ENCODE measurements at regions not wholly inside any gene's neighbourhood (a gene's known extent, or its start where the extent isn't known, plus 50 kb on each side); places are given as distances from the start of the nearest gene placed in this dataset.

DNA sequence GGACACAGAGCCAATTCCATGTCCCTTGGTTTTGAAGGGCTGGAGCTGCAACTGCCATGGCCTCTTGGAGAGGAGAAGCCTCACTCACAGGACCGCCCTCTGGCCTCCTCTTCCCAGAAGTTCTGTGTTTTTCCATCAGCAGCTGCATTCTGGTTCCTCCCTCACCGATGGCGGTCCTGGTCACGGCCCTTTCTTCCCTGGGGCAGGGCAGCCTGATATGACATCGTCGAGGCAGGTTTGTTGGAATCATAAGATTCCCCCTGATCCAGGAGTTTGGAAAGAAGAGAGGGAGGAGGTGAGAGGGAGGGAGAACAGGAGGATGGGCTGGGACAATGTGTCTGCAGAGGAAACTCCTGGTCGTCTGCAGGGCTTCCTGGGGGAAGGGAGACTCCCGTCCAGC, 82.7 kb upstream of the PDZD8 start:
- Histone ChIP-seq H3K27ac (ENCODE audit: extremely low read depth, low read depth, low read length) (no peak overlapping the region), H3K9me3 (ENCODE audit: control insufficient read depth, insufficient read depth, low read depth, low read length) (no peaks in the 10 kb centered on the region), H3K36me3 (ENCODE audit: control insufficient read depth in 2 of 2, insufficient read depth in 1 of 2, low read length in 2 of 2) (no peaks in the 10 kb centered on the region), H3K4me1 (ENCODE audit: control insufficient read depth, insufficient read depth, low read length) (peaks cover 8% of the 10 kb centered on the region), H3K4me3 (ENCODE audit: low read depth, low read length) (no peak overlapping the region)
- TF ChIP-seq PRDM6 (tag by site-specific recombination; IDR thresholded peaks at IDR 0.05) = no peak
- TF ChIP-seq, protein P1, sequence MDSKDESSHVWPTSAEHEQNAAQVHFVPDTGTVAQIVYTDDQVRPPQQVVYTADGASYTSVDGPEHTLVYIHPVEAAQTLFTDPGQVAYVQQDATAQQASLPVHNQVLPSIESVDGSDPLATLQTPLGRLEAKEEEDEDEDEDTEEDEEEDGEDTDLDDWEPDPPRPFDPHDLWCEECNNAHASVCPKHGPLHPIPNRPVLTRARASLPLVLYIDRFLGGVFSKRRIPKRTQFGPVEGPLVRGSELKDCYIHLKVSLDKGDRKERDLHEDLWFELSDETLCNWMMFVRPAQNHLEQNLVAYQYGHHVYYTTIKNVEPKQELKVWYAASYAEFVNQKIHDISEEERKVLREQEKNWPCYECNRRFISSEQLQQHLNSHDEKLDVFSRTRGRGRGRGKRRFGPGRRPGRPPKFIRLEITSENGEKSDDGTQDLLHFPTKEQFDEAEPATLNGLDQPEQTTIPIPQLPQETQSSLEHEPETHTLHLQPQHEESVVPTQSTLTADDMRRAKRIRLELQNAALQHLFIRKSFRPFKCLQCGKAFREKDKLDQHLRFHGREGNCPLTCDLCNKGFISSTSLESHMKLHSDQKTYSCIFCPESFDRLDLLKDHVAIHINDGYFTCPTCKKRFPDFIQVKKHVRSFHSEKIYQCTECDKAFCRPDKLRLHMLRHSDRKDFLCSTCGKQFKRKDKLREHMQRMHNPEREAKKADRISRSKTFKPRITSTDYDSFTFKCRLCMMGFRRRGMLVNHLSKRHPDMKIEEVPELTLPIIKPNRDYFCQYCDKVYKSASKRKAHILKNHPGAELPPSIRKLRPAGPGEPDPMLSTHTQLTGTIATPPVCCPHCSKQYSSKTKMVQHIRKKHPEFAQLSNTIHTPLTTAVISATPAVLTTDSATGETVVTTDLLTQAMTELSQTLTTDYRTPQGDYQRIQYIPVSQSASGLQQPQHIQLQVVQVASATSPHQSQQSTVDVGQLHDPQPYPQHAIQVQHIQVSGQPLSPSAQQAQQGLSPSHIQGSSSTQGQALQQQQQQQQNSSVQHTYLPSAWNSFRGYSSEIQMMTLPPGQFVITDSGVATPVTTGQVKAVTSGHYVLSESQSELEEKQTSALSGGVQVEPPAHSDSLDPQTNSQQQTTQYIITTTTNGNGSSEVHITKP (tag by site-specific recombination; IDR thresholded peaks at IDR 0.05) = no peak
- TF ChIP-seq KLF17 (tag by site-specific recombination; IDR thresholded peaks at IDR 0.05) = 0 out of 2 replicates have a peak, but pooled peaks have one; percentile 27
- TF ChIP-seq ZNF580 (tag by site-specific recombination; IDR thresholded peaks at IDR 0.05) = no peak
- ChIA-PET POLR2A (no interaction called here), CTCF (interaction anchor here (0.8 to 3.3 kb wide), 5 partner anchors 9 to 138 kb away, joined by 3 to 26 read pairs (median 4); no protein-coding TSS in a partner anchor)

DNA sequence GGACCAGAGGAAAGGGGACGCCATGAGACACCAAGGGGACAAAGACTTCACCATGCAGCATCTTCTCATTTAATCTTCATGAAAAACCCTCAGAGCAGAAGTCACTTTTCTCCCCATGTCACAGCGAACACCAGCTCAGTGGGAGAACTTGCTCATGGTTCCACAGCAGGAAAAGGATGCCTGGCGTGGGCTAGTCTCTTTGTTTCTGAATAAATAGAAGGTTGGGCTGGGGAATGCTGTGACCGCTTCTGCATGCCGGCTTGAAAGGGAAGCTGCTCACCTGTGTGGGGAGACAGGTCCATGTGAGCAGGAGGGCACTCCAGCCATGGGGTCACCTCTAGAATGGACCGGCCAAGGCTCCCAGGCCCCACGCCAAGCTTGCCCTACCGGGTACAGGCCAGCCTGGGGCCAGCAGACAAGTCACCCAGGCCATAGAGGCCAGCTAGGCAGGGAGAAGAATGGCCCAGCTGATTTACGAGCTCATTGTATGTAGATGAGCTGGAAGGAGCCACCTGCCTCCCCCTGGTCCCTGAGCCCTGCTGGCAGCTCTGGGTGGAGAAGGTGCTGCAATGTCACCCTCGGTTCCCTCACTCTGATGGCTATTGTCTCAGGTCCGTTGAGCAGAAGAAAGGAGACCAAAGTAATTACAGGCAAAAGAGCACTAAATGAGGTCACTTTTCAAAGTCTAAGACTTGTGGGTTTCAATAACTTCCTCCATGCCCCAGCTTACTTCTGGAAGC, 82.0 kb upstream of the PDZD8 start:
- TF ChIP-seq ZNF548 (tag by site-specific recombination; IDR thresholded peaks at IDR 0.05) (no peak), ZNF670 (tag by site-specific recombination; IDR thresholded peaks at IDR 0.05; ENCODE audit: low read depth) (no peak), ZSCAN16 (tag by site-specific recombination; IDR thresholded peaks at IDR 0.05) (no peak), ZNF560 (tag by site-specific recombination; IDR thresholded peaks at IDR 0.05; ENCODE audit: borderline replicate concordance) (no peak), OSR2 (tag by site-specific recombination; IDR thresholded peaks at IDR 0.05) (no peak), ZNF792 (tag by site-specific recombination; IDR thresholded peaks at IDR 0.05) (no peak), ZNF426 (tag by site-specific recombination; IDR thresholded peaks at IDR 0.05) (no peak), ZBTB7A (tag by site-specific recombination; IDR thresholded peaks at IDR 0.05; ENCODE audit: low read depth) (no peak), ZBTB48 (tag by site-specific recombination; IDR thresholded peaks at IDR 0.05) (no peak), ZBTB20 (tag by site-specific recombination; IDR thresholded peaks at IDR 0.05) (no peak), ZNF416 (tag by site-specific recombination; IDR thresholded peaks at IDR 0.05) (no peak), ZNF561 (tag by site-specific recombination; IDR thresholded peaks at IDR 0.05; ENCODE audit: borderline replicate concordance) (no peak), GFI1B (tag by site-specific recombination; IDR thresholded peaks at IDR 0.05) (no peak), ZNF558 (tag by site-specific recombination; IDR thresholded peaks at IDR 0.05) (no peak)
- H3K4me3 ChIP-seq (ENCODE audit: low read depth, low read length) = no peak overlapping the region
- ChIA-PET POLR2A (no interaction called here), CTCF (interaction anchor here (0.5 to 3.3 kb wide), 6 partner anchors 8 to 894 kb away, joined by 3 to 26 read pairs (median 4); no protein-coding TSS in a partner anchor)
- H3K9me3 ChIP-seq (ENCODE audit: control insufficient read depth, insufficient read depth, low read depth, low read length) = no peaks in the 10 kb centered on the region
- H3K4me1 ChIP-seq (ENCODE audit: control insufficient read depth, insufficient read depth, low read length) = peaks cover 8% of the 10 kb centered on the region
- no peaks in the 10 kb centered on the region for H3K36me3 ChIP-seq (ENCODE audit: control insufficient read depth in 2 of 2, insufficient read depth in 1 of 2, low read length in 2 of 2)
- H3K27ac ChIP-seq (ENCODE audit: extremely low read depth, low read depth, low read length) = no peak overlapping the region

Data from HEK293 (cell line).